ENCODE measurements at regions not wholly inside any gene's neighbourhood (a gene's known extent, or its start where the extent isn't known, plus 50 kb on each side); places are given as distances from the start of the nearest gene placed in this dataset.

DNA sequence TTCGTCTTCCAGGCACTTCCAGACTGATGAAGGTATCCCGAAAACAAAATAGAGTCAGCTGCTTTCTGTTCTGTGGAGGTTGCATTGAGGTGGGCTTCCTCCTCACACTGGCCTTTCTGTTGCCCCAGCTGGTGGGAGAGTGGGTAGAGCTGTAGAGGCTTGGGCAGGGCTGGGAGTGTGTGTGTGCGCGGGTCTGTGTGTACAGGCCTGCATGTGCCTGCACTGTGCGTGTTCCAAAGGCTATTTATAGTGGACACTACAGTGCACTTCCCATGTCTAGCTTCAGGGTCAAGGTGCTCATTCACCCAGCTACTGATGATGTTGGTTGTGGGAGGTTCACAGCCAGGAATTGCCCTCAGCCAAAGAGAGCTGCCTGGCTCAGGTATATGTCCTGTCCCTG, 260.1 kb upstream of the HABP2 start:
- no peak for DNase-seq

GRCh38 chr10:113293167-113293566, 259.7 kb upstream of the HABP2 start:
- DNase-seq = no peak

DNA sequence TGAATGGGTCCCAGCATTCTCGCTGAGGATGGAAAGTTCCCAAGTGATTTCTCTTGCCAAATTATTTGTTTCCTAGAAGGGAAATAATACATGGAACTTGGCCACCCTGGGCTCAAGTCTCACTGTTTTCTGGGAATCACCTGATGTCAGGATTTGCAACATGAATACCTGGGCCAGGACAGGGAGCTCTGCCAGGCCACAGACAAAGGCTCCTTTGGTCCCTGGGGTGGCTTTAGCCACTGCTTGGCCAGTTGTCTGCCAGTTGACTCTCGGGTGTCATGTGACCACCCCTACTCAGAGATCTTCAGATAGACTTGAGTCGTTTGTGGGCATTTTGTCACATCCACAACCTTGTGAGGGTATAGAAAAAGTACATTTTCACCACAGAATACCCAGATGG, 258.0 kb upstream of the HABP2 start:
- DNase-seq = no peak

- no peak for DNase-seq
Observed at GRCh38 chr10:113297226-113297625, 255.6 kb upstream of the HABP2 start.

- no peak for DNase-seq
Observed at GRCh38 chr10:113298616-113299015, 254.2 kb upstream of the HABP2 start.

DNA sequence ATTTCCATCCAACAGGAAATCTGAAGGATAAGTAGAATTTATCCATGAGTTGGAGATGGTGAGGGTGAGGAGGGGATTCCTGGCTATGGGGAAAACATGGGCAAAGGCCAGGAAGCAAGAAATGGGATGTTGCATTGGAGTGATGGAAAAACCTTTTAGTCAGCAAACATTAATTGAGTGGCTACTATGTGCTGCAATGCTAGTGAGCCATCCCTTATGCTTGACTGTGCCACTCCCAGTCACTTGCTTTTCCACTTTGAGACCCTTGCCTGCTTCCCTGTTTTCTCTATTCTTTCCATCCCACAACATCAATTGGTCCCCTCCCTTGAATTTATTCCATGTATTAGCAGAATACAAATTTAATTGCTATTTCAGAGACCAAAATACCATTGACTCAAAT, 252.7 kb upstream of the HABP2 start:
- DNase-seq = no peak

GRCh38 chr10:113300617-113301016, 252.2 kb upstream of the HABP2 start:
- DNase-seq = no peak

DNA sequence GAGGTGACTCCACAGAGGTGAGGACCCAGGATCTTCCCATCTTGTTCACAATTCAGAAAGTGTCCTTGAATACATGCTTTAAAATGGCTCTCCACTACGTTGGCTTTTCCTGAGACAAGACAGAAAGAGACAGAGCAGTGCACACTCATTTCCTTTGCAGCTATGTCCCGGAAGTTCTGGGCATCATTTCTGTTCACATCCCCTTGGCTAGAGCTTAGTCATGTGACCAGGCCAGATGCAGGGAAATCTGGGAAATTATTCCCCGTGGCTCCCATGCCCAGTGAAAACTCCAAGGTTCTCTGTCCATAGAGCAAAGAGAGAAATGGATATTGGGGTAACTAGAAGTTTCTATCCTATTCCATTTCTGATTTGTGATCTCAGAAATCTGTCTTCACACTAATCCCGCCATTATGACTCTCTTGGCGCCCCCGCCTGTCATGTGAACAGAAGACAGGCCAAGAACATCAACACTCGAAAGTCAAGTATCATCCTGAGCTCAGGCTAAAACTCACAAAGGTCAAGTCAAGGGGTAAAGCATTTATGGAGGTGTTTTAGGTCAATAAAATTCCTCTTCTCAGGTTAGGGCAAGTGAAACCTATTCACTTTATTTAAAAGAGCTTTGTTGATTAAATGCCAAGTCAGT, 251.4 kb upstream of the HABP2 start:
- no peak for DNase-seq

- no peak for DNase-seq
Observed at GRCh38 chr10:113302062-113302461, 250.8 kb upstream of the HABP2 start.

GRCh38 chr10:113303544-113304146, 249.2 kb upstream of the HABP2 start:
- no peak for DNase-seq

DNA sequence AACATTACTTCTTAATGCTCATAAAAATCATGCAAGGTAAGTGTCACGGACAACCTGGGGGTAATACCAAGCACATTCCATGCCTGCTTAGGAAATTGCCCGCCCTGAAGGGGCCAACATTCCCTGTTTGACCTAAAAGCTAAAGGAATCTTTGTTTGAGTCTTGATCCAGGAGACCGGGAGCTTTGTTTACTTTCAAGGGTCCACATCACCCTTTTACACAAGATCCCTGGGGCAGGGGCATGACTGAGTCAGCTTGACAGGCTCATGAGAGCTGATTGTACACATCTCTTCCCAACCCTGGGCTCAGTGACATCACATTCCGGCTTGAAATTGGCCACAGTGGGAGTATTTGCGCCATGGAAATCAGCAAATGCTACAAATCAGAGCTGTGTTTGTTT, 248.1 kb upstream of the HABP2 start:
- DNase-seq = no peak

GRCh38 chr10:113305871-113306270, 247.0 kb upstream of the HABP2 start:
- DNase-seq = no peak

DNA sequence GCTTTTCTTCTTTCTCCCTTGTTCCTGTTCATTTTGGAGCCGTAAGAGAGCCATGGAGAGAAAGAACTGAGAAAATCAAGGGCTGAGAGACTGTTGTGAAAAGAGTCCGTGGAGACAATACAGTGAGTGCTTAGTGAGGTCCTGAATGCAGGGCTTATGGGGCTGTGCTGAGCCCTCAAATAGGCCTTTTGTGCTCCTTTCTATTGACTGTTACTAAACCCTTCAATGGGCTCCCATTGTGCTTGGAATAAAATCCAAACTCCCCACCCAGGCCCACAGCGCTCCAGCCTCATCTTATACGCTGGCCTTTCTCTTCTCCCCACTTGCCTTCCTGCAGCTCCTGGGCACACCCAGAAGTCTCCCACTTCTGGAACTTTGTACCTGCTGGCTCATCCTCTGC, 243.1 kb upstream of the HABP2 start:
- no peak for DNase-seq

- peak; percentile 54 for DNase-seq
Observed at GRCh38 chr10:113310347-113310746, 242.5 kb upstream of the HABP2 start.

- no peak for DNase-seq
Observed at GRCh38 chr10:113313048-113313602, 239.7 kb upstream of the HABP2 start.

GRCh38 chr10:113313722-113314121, 239.1 kb upstream of the HABP2 start:
- no peak for DNase-seq

DNA sequence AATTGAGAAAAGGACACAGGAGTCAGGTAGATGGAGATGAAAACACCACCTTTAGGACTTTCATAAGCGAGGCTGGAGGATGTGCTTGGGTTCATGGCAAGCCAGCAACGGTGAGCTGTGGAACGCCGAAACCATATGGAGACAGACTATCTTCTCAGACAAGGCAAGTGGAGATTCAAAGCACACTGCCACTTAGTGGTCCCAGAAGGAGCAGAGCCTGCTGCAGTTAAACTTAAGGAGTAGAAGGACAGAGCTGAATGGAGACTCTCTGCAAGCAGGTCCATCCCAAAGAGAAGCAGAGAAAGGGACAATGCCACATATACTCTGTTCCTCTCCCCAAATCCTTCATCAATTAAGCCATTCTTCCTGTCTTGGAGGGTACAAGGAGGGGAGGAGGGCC, 236.3 kb upstream of the HABP2 start:
- no peak for DNase-seq

- no peak for DNase-seq
Observed at GRCh38 chr10:113317489-113317888, 235.4 kb upstream of the HABP2 start.

GRCh38 chr10:113319479-113319878, 233.4 kb upstream of the HABP2 start:
- no peak for DNase-seq

GRCh38 chr10:113320211-113320610, 232.6 kb upstream of the HABP2 start:
- DNase-seq = no peak

DNA sequence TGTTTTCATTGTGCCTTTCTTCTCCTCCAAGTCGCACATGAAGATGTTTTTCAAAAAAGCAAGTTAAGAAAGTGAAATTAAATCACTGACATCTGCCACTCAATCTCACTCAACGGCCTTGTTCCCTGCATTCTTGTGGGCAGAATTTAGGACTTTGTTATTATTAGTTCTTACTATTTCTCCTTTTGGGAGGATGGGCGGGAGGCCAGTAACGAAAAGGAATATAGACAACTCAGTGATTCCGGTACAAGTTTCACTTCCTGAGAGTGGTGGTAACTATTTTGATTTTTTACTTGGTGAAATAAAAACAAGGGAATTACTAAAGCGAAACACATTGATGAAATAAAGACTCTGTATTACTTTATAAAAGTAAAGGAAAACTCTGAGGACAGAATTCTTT, 231.9 kb upstream of the HABP2 start:
- no peak for DNase-seq

- no peak for DNase-seq
Observed at GRCh38 chr10:113322843-113323242, 230.0 kb upstream of the HABP2 start.

DNA sequence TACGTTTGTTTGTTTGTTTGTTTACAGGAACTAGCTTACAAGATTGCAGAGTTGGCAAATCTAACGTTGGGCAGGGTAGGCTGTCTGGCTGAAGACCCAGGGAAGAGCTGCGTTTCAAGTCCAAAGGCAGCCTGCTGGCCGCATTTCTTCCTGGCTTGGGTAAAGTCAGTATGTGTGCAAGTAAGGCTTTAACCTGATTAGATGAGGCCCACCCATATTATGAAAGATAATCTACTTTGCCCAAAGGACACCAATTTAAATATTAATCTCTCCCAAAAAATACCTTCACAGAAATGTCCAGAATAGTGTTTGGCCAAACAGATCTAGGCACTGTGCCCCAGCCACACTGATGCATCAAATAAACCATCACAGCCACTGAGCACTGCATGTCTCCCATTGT, 228.9 kb upstream of the HABP2 start:
- DNase-seq = no peak

GRCh38 chr10:113326160-113327111, 226.4 kb upstream of the HABP2 start:
- no peak for DNase-seq
